Breast epithelium (tissue), 4 donors: ENCODE measurements at regions not wholly inside any gene's neighbourhood (a gene's known extent, or its start where the extent isn't known, plus 50 kb on each side); places are given as distances from the start of the nearest gene placed in this dataset.

Experiments
- DNase-seq, 2 donors: peaks; one replicate each; pipeline ENCODE4 v3.0.0-alpha.2; 2019; ENCODE audit warnings: low spot score in 2 of 2
- H3K27ac ChIP-seq, 2 donors: fragments of 200-600 bp; sonication (generic) in 1 of 2; one replicate each; pipeline ENCODE4 v1.5.1; 2016 to 2019; ENCODE audit warnings: mild to moderate bottlenecking in 1 of 2
- H3K27me3 ChIP-seq, 2 donors: fragments of 200-600 bp; sonication (generic) in 1 of 2; one replicate each; pipeline versions ENCODE4 v1.5.1 to v1.6.0; 2017 to 2019; ENCODE audit warnings: control low read depth in 1 of 2, mild to moderate bottlenecking in 1 of 2
- H3K36me3 ChIP-seq: fragments of 200-600 bp; one replicate; pipeline ENCODE4 v1.5.1; 2019
- H3K4me1 ChIP-seq, 2 donors: fragments of 200-600 bp; sonication (generic); one replicate each; pipeline ENCODE4 v1.5.1; 2016 to 2019; ENCODE audit warnings: control low read depth in 1 of 2
- H3K4me3 ChIP-seq, 3 donors: fragments of 200-600 bp; sonication (generic); 1 replicate in 2 of 3; 2 replicates in 1 of 3; pipeline ENCODE4 v1.5.1; 2016 to 2019; ENCODE audit warnings: mild to moderate bottlenecking in 3 of 3, moderate library complexity in 2 of 3
- H3K9me3 ChIP-seq, 2 donors: fragments of 200-600 bp; sonication (generic) in 1 of 2; one replicate each; pipeline ENCODE4 v1.5.1; 2016 to 2019; ENCODE audit warnings: control low read depth in 1 of 2
- POLR2A ChIP-seq: fragments of 450-650 bp; IDR thresholded peaks from one replicate; pipeline ENCODE4 v1.6.1; 2016; ENCODE audit warnings: antibody characterized with exemption, mild to moderate bottlenecking, moderate library complexity
- POLR2AphosphoS5 ChIP-seq, 3 donors: sonication (generic); formaldehyde crosslinking; IDR thresholded peaks; one replicate each; pipeline ENCODE4 v1.6.1; 2017; ENCODE audit warnings: antibody characterized with exemption in 3 of 3
- intact Hi-C: fragments of 100-400 bp; cut with DNase I; formaldehyde crosslinking; loops from one replicate; pipeline ENCODE4 v1.15.1; 2023; ENCODE audit warnings: low total_unique reads
- TF ChIP-seq, protein P1 (sequence below), 3 donors: fragments of 450-650 bp; IDR thresholded peaks; one replicate each; pipeline ENCODE4 v1.5.1; 2016 to 2017; ENCODE audit warnings: antibody characterized with exemption in 3 of 3, mild to moderate bottlenecking in 3 of 3, moderate library complexity in 3 of 3

DNA sequence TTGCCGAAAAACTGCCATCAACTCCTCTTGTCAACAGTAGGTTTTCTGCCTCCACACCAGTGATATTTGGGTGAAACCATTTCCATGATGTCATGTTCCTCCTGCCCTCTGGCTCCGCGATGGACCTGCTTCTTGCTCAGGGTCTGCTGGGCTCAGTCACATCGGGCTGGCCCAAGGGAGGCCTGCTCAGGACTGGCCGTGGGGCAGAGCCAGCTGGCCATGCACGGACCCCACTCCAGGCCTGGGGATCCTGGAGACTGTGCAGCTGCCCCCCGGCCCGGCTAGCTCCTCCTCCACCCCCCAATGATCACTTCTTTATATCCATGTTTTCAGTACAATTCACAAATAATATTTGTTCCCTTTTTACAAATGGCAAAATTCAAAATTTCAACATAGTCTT, 270.3 kb upstream of the CCDC54 start:
- intact Hi-C loops: no loop called here
- DNase-seq: no peak
- Histone ChIP-seq H3K4me3 (no peak overlapping the region), H3K9me3 (peaks cover 0 to 7% of the 10 kb centered on the region in 2 donors), H3K27me3 (no peaks in the 10 kb centered on the region), H3K4me1 (no peaks in the 10 kb centered on the region), H3K36me3 (no peaks in the 10 kb centered on the region), H3K27ac (no peak overlapping the region)
- TF ChIP-seq POLR2A (no peak), POLR2AphosphoS5 (IDR thresholded peaks at IDR 0.05) (no peak)
- TF ChIP-seq, protein P1, sequence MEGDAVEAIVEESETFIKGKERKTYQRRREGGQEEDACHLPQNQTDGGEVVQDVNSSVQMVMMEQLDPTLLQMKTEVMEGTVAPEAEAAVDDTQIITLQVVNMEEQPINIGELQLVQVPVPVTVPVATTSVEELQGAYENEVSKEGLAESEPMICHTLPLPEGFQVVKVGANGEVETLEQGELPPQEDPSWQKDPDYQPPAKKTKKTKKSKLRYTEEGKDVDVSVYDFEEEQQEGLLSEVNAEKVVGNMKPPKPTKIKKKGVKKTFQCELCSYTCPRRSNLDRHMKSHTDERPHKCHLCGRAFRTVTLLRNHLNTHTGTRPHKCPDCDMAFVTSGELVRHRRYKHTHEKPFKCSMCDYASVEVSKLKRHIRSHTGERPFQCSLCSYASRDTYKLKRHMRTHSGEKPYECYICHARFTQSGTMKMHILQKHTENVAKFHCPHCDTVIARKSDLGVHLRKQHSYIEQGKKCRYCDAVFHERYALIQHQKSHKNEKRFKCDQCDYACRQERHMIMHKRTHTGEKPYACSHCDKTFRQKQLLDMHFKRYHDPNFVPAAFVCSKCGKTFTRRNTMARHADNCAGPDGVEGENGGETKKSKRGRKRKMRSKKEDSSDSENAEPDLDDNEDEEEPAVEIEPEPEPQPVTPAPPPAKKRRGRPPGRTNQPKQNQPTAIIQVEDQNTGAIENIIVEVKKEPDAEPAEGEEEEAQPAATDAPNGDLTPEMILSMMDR (IDR thresholded peaks at IDR 0.05): no peak

GRCh38 chr3:107110596-107111305, 266.5 kb upstream of the CCDC54 start:
- intact Hi-C loops: no loop called here
- no peak for DNase-seq
- Histone ChIP-seq H3K4me3 (no peak overlapping the region), H3K27me3 (no peaks in the 10 kb centered on the region), H3K36me3 (no peaks in the 10 kb centered on the region), H3K4me1 (no peaks in the 10 kb centered on the region), H3K27ac (no peak overlapping the region), H3K9me3 (no peaks in the 10 kb centered on the region)
- TF ChIP-seq POLR2A (no peak), POLR2AphosphoS5 (IDR thresholded peaks at IDR 0.05) (no peak)
- TF ChIP-seq, protein P1 (IDR thresholded peaks at IDR 0.05): no peak

DNA sequence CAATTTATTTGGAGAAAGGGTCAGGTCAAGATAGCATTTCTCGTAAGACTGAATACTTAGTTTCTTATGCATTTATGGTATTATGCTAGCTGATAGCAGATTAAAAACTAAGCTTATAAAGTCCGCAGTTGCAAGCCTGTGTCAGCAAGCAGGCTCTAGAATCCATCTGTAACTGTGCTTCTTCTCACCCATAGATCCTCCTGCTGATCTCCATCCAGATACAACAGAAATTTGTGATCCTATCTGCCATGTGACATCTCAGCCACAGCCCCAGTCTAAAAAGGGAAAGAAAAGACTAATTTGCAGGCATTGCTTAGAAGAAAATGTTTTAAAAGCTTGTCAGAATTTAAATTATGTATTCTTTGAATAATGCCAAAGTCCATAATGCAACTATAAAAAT, 265.4 kb upstream of the CCDC54 start:
- Histone ChIP-seq H3K4me1 (no peaks in the 10 kb centered on the region), H3K36me3 (no peaks in the 10 kb centered on the region), H3K4me3 (no peak overlapping the region), H3K9me3 (no peaks in the 10 kb centered on the region), H3K27ac (no peak overlapping the region), H3K27me3 (no peaks in the 10 kb centered on the region)
- no peak for DNase-seq
- intact Hi-C loops: no loop called here
- TF ChIP-seq POLR2A (no peak), POLR2AphosphoS5 (IDR thresholded peaks at IDR 0.05) (no peak)
- TF ChIP-seq, protein P1 (IDR thresholded peaks at IDR 0.05): no peak

DNA sequence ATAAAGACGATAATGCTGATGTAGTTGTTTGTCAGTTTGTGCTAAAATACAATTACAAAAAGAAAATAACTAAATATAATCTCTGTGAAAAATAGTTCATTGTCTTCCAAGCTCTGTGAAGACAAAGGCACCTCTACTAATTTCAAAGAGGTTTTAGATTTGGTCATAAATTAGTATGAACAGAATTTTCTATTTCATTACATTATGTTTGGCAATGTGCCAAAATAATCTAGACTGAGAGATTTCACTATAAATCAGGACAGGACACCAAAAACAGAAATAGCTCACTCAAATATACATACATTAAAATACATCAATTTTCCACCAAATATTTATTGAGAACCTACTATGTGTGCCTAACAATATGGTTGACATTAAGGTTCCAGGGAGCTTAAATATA, 264.9 kb upstream of the CCDC54 start:
- no peak for DNase-seq
- no peak overlapping the region for H3K4me3 ChIP-seq
- H3K27ac ChIP-seq: no peak overlapping the region
- H3K36me3 ChIP-seq: no peaks in the 10 kb centered on the region
- intact Hi-C loops: no loop called here
- H3K9me3 ChIP-seq: no peaks in the 10 kb centered on the region
- TF ChIP-seq POLR2AphosphoS5 (IDR thresholded peaks at IDR 0.05) (no peak), POLR2A (no peak)
- TF ChIP-seq, protein P1 (IDR thresholded peaks at IDR 0.05): no peak
- no peaks in the 10 kb centered on the region for H3K4me1 ChIP-seq
- no peaks in the 10 kb centered on the region for H3K27me3 ChIP-seq

GRCh38 chr3:107116251-107116650, 261.0 kb upstream of the CCDC54 start:
- Histone ChIP-seq H3K4me1 (no peaks in the 10 kb centered on the region), H3K4me3 (no peak overlapping the region), H3K27me3 (no peaks in the 10 kb centered on the region), H3K36me3 (no peaks in the 10 kb centered on the region), H3K27ac (no peak overlapping the region), H3K9me3 (no peaks in the 10 kb centered on the region)
- no peak for DNase-seq
- intact Hi-C loops: no loop called here
- TF ChIP-seq POLR2A (no peak), POLR2AphosphoS5 (IDR thresholded peaks at IDR 0.05) (no peak)
- TF ChIP-seq, protein P1 (IDR thresholded peaks at IDR 0.05): no peak
